ENCODE measurements at regions not wholly inside any gene's neighbourhood (a gene's known extent, or its start where the extent isn't known, plus 50 kb on each side); places are given as distances from the start of the nearest gene placed in this dataset.

DNA sequence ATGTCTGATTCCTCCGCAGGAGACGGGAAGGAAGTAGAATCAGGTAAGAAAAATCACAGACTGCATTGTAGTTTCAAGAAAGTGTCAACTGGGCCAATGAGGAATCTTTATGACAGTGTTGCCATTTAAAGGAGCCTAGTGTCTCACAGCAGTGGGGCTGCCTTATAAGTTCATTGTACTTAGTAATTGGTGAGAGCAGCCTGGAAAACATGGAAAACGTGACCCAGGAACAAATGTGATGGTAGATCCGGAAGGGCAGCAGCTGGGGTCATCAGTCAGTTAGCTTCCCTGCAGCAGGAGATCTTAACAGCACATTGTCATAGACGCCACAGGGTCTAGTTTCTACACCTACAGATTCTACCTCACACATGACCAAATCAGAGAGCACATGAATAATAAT is 630.0 kb upstream of the LMO3 start:
- no peak overlapping the region for H3K27ac ChIP-seq
- in situ Hi-C loops (cut with MboI; ENCODE audit: low pct_ligation_motif_present in 1 of 4, low pct_unique_long_range_greater_than_20kb in 1 of 4, low sequenced_read_pairs in 3 of 4) (no loop called here), intact Hi-C loops (cut with DNase I; ENCODE audit: low total_unique reads) (no loop called here)
- no peak for DNase-seq
- no peaks in the 10 kb centered on the region for H3K27me3 ChIP-seq
- H3K9me3 ChIP-seq: no peaks in the 10 kb centered on the region
- H3K4me1 ChIP-seq: no peaks in the 10 kb centered on the region
- TF ChIP-seq EP300 (IDR thresholded peaks at IDR 0.05; ENCODE audit: low read depth) (no peak), POLR2AphosphoS5 (IDR thresholded peaks at IDR 0.05) (no peak), POLR2A (IDR thresholded peaks at IDR 0.05) (no peak)
- TF ChIP-seq, protein P1, sequence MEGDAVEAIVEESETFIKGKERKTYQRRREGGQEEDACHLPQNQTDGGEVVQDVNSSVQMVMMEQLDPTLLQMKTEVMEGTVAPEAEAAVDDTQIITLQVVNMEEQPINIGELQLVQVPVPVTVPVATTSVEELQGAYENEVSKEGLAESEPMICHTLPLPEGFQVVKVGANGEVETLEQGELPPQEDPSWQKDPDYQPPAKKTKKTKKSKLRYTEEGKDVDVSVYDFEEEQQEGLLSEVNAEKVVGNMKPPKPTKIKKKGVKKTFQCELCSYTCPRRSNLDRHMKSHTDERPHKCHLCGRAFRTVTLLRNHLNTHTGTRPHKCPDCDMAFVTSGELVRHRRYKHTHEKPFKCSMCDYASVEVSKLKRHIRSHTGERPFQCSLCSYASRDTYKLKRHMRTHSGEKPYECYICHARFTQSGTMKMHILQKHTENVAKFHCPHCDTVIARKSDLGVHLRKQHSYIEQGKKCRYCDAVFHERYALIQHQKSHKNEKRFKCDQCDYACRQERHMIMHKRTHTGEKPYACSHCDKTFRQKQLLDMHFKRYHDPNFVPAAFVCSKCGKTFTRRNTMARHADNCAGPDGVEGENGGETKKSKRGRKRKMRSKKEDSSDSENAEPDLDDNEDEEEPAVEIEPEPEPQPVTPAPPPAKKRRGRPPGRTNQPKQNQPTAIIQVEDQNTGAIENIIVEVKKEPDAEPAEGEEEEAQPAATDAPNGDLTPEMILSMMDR (IDR thresholded peaks at IDR 0.05): no peak
- 44 to 68% methylated on average over 4 to 5 of the region's 5 CpGs for WGBS, 2 donors (ENCODE audit: low coverage in 1 of 2)
- no peak overlapping the region for H3K4me3 ChIP-seq
- no peaks in the 10 kb centered on the region for H3K36me3 ChIP-seq

DNA sequence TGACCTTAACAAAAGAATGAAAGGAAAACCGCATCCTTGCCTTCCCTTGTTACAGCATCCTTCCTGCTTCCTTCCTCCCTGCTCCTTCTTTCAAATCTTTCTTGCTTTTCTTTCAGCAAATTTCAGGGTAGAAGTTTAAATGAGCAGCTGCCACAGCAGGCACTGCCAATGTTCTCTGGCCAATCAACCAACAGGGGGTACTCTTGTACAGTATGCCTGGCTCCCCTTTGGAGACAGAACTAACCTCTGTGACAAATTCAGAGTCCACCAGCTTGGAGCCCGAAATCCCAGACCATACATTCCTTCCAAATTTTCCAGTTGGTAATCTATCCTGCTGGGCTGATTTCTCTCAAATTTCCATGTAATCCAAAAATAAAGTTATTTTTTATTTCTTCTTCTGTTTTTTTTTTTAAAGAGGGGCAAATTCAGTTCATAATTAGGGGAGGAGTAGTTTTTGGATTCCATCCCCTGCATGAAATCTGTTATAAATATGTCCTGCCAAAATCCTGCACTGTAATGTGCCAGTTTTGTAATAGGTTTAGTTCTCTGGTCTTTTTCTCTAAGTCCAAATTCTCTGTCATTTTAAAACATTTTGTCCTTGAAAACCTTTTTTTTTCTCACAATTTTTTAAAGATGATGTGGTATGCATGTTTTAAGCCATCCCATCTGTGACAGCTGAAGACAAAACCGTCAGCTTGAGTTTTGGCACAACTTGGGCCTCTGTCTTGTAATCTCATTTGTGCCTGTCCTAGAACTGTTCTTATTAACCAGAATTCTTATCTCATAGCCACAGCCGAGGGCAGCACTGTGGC is 610.0 kb upstream of the LMO3 start:
- intact Hi-C loops (cut with DNase I; ENCODE audit: low total_unique reads) (no loop called here), in situ Hi-C loops (cut with MboI; ENCODE audit: low pct_ligation_motif_present in 1 of 4, low pct_unique_long_range_greater_than_20kb in 1 of 4, low sequenced_read_pairs in 3 of 4) (no loop called here)
- H3K4me1 ChIP-seq: no peaks in the 10 kb centered on the region
- 33 to 50% methylated on average over 4 of the region's 4 CpGs for WGBS, 2 donors (ENCODE audit: low coverage in 1 of 2)
- no peaks in the 10 kb centered on the region for H3K9me3 ChIP-seq
- DNase-seq: no peak
- no peaks in the 10 kb centered on the region for H3K27me3 ChIP-seq
- no peaks in the 10 kb centered on the region for H3K36me3 ChIP-seq
- no peak overlapping the region for H3K27ac ChIP-seq
- H3K4me3 ChIP-seq: no peak overlapping the region
- TF ChIP-seq POLR2A (IDR thresholded peaks at IDR 0.05) (no peak), EP300 (IDR thresholded peaks at IDR 0.05; ENCODE audit: low read depth) (no peak), POLR2AphosphoS5 (IDR thresholded peaks at IDR 0.05) (no peak)
- TF ChIP-seq, protein P1 (IDR thresholded peaks at IDR 0.05): no peak

DNA sequence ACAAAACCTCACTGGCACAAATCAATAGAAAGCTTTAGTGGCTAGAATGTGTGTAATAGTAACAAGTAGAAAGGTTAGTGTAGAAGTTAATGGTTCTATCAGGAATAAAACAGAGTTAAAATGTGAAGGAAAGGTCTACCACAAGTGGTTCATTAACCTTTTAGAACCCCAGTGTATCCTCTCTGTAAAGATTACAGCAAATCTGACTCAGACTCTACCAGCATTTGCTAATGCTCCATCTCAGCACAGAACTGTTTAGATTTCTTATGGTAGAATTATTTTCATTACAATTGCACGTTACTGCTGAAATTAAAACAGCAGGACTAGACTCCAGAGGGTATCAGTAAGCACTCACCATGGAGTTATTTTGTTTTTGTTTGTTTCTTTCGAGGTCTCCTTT is 609.0 kb upstream of the LMO3 start:
- intact Hi-C loops (cut with DNase I; ENCODE audit: low total_unique reads): no loop called here

DNA sequence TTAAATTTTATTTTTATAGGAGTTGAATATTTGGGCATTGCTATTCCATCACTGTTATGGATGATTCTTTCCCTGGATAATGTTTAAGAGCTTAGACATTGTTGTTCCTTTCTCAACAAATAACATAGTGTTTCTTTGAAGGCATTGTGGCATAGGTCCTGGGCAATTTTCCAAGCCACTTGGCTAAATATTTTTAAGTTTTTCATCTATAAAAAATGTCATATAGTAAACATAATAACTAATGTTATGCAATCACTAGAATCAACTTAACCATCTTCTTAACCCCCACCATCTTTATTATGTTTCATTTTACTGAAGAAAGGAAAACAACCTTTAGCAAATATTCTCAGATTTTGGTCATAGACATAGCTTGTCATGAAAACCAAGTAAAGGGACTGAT is 600.6 kb upstream of the LMO3 start:
- intact Hi-C loops (cut with DNase I; ENCODE audit: low total_unique reads): no loop called here
- TF ChIP-seq EP300 (IDR thresholded peaks at IDR 0.05; ENCODE audit: low read depth) (no peak), POLR2A (IDR thresholded peaks at IDR 0.05) (no peak), POLR2AphosphoS5 (IDR thresholded peaks at IDR 0.05) (no peak)
- TF ChIP-seq, protein P1 (IDR thresholded peaks at IDR 0.05): no peak
- Histone ChIP-seq H3K4me3 (no peak overlapping the region), H3K9me3 (no peaks in the 10 kb centered on the region), H3K27me3 (no peaks in the 10 kb centered on the region), H3K27ac (no peak overlapping the region), H3K36me3 (no peaks in the 10 kb centered on the region), H3K4me1 (no peaks in the 10 kb centered on the region)
- in situ Hi-C loops (cut with MboI; ENCODE audit: low pct_ligation_motif_present in 1 of 4, low pct_unique_long_range_greater_than_20kb in 1 of 4, low sequenced_read_pairs in 3 of 4): no loop called here
- DNase-seq: no peak

More for the DNA sequence above, 609.0 kb upstream of the LMO3 start:
- TF ChIP-seq EP300 (IDR thresholded peaks at IDR 0.05; ENCODE audit: low read depth): no peak
- TF ChIP-seq POLR2A (IDR thresholded peaks at IDR 0.05): no peak
- no peak for TF ChIP-seq POLR2AphosphoS5 (IDR thresholded peaks at IDR 0.05)
- TF ChIP-seq, protein P1 (IDR thresholded peaks at IDR 0.05): no peak
- no peaks in the 10 kb centered on the region for H3K4me1 ChIP-seq
- no peaks in the 10 kb centered on the region for H3K9me3 ChIP-seq
- no peak for DNase-seq
- 13 to 32% methylated on average over 2 of the region's 2 CpGs for WGBS, 2 donors (ENCODE audit: low coverage in 1 of 2)
- H3K36me3 ChIP-seq: no peaks in the 10 kb centered on the region
- H3K27me3 ChIP-seq: no peaks in the 10 kb centered on the region
- in situ Hi-C loops (cut with MboI; ENCODE audit: low pct_ligation_motif_present in 1 of 4, low pct_unique_long_range_greater_than_20kb in 1 of 4, low sequenced_read_pairs in 3 of 4): no loop called here
- no peak overlapping the region for H3K27ac ChIP-seq
- H3K4me3 ChIP-seq: no peak overlapping the region

Data from transverse colon (tissue), 4 donors.